Mononuclear cell (primary cell): ENCODE measurements at regions not wholly inside any gene's neighbourhood (a gene's known extent, or its start where the extent isn't known, plus 50 kb on each side); places are given as distances from the start of the nearest gene placed in this dataset.

Experiments
- H3K27me3 ChIP-seq: 2 replicates; pipeline ENCODE4 v1.6.0; 2011; ENCODE audit warnings: low read length, control low read depth; ENCODE audit not compliant: insufficient read depth
- H3K4me1 ChIP-seq: 2 replicates; pipeline ENCODE4 v1.5.1; 2011; ENCODE audit warnings: mild to moderate bottlenecking, low read length, control low read depth; ENCODE audit not compliant: insufficient read depth
- H3K4me3 ChIP-seq: 2 replicates; pipeline ENCODE4 v1.5.1; 2011; ENCODE audit warnings: mild to moderate bottlenecking, low read length, moderate library complexity
- H3K9me3 ChIP-seq: 2 replicates; pipeline ENCODE4 v1.5.1; 2011; ENCODE audit warnings: low read depth, mild to moderate bottlenecking, control low read depth, low read length

DNA sequence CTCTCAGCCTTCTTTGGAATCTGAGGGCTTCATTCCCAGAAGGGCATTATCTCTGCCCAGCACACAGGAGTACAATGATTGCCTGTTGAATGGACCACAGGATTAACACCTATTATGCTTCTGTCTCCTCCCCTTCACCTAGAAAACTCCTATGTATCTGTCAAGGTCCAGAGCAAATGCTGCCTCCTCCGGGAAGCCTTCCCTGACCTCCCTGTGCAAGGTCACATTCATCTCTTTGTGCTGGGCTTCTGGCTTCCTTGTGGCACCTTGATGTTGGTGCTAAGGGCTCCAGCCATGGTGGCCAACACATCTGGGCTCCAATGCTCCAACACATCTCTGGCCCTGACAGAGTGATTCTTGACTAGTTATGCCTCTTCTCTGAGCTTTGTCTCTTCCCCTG lies 49.9 kb upstream of the ATP2B2 start:
- Histone ChIP-seq H3K9me3 (no peaks in the 10 kb centered on the region), H3K27me3 (no peaks in the 10 kb centered on the region), H3K4me1 (peaks cover 14% of the 10 kb centered on the region), H3K4me3 (no peak overlapping the region)

GRCh38 chr3:10556312-10556711 lies 50.9 kb upstream of the ATP2B2 start:
- Histone ChIP-seq H3K9me3 (no peaks in the 10 kb centered on the region), H3K27me3 (no peaks in the 10 kb centered on the region), H3K4me3 (no peak overlapping the region), H3K4me1 (peaks cover 14% of the 10 kb centered on the region)

- no peak overlapping the region for H3K4me3 ChIP-seq
- no peaks in the 10 kb centered on the region for H3K27me3 ChIP-seq
- no peaks in the 10 kb centered on the region for H3K9me3 ChIP-seq
- H3K4me1 ChIP-seq = peaks cover 6% of the 10 kb centered on the region
Measured at GRCh38 chr3:10557250-10557649, 51.9 kb upstream of the ATP2B2 start.

DNA sequence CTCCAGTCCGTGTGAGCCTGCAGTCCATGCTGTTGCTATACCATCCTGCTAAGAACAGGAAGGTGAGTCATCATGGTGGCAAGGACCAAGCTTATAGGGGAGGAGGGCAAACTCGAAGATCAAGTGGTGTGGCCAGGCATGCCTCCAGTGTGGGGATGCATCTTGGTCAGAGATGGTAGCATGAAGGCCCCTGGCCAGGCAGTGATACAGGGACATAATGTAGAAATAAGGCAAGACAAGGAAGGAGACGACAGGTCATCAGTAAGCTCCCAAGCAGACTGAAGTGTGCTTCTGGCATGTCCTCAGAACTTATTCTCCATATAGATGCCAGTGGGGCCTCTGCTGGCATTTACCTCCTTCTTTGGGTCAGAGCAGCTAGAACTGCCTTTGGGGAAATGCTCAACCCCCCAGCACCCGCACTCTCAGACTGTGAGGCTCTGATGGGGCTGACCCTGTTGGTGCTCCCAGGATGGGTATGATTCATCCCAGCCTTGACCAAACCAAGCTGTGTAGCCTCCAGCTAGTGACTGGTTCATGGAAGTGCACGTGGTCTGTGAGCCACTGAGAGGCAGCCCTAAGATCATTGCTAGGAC lies 52.5 kb upstream of the ATP2B2 start:
- Histone ChIP-seq H3K4me3 (no peak overlapping the region), H3K9me3 (no peaks in the 10 kb centered on the region), H3K27me3 (no peaks in the 10 kb centered on the region), H3K4me1 (no peaks in the 10 kb centered on the region)

- Histone ChIP-seq H3K9me3 (no peaks in the 10 kb centered on the region), H3K4me3 (no peak overlapping the region), H3K4me1 (no peaks in the 10 kb centered on the region), H3K27me3 (no peaks in the 10 kb centered on the region)
Measured at GRCh38 chr3:10558736-10559135, 53.4 kb upstream of the ATP2B2 start.

- no peak overlapping the region for H3K4me3 ChIP-seq
- peaks cover 2% of the 10 kb centered on the region for H3K27me3 ChIP-seq
- H3K9me3 ChIP-seq = no peaks in the 10 kb centered on the region
- no peaks in the 10 kb centered on the region for H3K4me1 ChIP-seq
Measured at GRCh38 chr3:10560060-10560861, 54.9 kb upstream of the ATP2B2 start.

DNA sequence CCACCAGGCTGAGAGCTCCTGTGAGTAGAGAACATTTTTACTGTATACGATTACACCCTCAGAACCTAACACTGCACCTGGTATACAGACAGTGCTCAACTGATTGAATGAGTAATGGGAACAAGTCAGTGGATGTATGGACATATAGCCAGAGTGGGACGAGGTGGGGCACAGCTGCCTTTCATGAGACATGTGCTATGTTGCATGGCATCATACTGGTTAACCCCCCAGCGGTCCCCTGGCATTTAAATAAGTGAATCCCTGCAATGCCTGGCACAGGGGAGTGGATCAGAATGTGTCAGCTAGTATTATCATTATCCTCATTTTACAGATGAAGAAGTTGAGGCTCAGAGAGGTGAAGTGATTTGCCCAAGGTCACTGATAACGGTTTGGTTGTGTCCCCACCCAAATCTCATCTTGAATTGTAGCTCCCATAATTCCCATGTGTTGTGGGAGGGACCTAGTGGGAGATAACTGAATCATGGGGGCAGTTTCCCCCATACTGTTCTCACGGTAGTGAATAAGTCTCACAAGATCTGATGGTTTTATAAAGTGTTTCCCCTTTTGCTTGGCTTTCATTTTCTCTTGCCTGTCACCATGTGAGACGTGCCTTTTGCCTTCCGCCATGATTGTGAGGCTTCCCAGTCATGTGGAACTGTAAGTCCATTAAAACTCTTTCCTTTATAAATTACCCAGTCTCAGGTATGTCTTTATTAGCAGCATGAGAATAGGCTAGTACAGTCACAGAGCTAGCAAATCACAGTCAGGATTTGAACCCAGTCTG lies 56.0 kb upstream of the ATP2B2 start:
- no peaks in the 10 kb centered on the region for H3K9me3 ChIP-seq
- peaks cover 2% of the 10 kb centered on the region for H3K27me3 ChIP-seq
- H3K4me1 ChIP-seq = no peaks in the 10 kb centered on the region
- H3K4me3 ChIP-seq = no peak overlapping the region

DNA sequence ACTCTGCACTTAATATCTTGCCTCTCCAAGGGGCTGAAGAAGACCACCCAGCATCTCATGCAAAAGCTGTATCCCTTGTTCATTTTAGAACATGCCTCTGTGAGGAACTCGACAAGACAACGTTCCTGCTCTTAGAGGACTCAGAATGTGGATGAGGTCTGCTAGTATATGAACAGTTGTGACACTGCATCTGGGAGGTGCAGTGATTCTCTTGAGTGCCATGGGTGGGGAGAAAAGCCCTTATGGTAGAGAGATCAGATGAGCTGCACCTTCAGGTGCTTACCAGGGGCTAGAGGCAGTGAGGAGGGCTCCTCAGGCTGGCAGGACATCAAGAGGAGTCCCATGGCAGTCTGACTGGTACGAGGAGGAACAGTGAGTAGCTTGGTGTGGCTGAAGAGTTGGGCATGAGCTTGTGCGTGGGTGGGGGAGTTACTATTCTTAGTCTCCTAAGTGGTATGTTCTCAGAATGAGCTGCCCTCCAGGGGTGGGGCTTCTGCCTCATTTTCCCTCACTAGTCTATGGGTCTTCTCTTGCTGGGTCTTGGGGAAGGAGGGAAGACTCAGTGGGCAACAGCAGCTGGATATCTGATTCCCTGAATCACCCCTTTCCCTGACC lies 56.7 kb upstream of the ATP2B2 start:
- Histone ChIP-seq H3K9me3 (no peaks in the 10 kb centered on the region), H3K27me3 (peaks cover 2% of the 10 kb centered on the region), H3K4me3 (no peak overlapping the region), H3K4me1 (no peaks in the 10 kb centered on the region)

GRCh38 chr3:10563396-10563795 lies 58.0 kb upstream of the ATP2B2 start:
- peaks cover 2% of the 10 kb centered on the region for H3K27me3 ChIP-seq
- no peaks in the 10 kb centered on the region for H3K9me3 ChIP-seq

DNA sequence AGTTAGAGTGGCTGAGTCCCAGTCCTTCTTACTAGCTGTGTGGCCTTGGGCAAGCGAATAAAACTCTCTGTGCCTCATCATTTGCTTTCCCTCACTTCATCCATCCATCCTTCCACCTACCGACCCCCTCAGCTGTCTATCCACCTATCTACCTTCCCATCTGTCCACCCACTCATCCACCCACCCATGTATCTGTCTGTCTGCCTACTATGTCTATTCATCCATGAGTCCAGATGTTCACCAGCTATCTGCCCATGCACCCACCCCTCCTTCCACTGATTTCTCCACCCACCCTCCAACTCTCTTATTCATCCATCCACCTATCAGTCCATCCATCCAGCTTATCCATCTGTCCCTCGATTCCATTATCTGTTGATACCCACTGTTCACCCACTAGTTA lies 60.4 kb upstream of the ATP2B2 start:
- H3K4me1 ChIP-seq = no peaks in the 10 kb centered on the region
- H3K4me3 ChIP-seq = no peak overlapping the region
- no peaks in the 10 kb centered on the region for H3K9me3 ChIP-seq
- H3K27me3 ChIP-seq = peaks cover 2% of the 10 kb centered on the region

More at GRCh38 chr3:10563396-10563795, 58.0 kb upstream of the ATP2B2 start:
- Histone ChIP-seq H3K4me3 (no peak overlapping the region), H3K4me1 (no peaks in the 10 kb centered on the region)

DNA sequence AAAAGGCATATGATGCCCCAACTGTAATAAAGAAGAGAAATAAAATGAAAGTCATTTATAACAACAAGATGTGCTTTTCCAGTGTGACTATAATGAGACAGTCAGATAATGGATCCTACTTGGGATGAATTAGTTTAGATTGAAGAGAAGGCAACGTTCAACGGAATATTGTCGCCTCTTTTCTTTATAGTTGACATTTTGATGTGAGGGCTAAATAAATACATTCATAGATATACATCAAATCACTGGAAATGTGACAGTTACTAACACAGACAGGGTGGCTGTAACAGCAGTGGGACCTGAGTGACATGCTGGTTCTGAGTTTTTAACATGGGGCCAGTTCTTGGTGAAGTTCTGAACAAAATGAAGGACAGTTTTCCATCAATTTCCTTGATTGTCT lies 61.1 kb upstream of the ATP2B2 start:
- H3K9me3 ChIP-seq = no peaks in the 10 kb centered on the region
- peaks cover 2% of the 10 kb centered on the region for H3K27me3 ChIP-seq
- H3K4me3 ChIP-seq = no peak overlapping the region
- no peaks in the 10 kb centered on the region for H3K4me1 ChIP-seq

GRCh38 chr3:10568549-10568948 lies 63.2 kb upstream of the ATP2B2 start:
- Histone ChIP-seq H3K27me3 (peaks cover 2% of the 10 kb centered on the region), H3K4me3 (no peak overlapping the region), H3K4me1 (no peaks in the 10 kb centered on the region), H3K9me3 (no peaks in the 10 kb centered on the region)

DNA sequence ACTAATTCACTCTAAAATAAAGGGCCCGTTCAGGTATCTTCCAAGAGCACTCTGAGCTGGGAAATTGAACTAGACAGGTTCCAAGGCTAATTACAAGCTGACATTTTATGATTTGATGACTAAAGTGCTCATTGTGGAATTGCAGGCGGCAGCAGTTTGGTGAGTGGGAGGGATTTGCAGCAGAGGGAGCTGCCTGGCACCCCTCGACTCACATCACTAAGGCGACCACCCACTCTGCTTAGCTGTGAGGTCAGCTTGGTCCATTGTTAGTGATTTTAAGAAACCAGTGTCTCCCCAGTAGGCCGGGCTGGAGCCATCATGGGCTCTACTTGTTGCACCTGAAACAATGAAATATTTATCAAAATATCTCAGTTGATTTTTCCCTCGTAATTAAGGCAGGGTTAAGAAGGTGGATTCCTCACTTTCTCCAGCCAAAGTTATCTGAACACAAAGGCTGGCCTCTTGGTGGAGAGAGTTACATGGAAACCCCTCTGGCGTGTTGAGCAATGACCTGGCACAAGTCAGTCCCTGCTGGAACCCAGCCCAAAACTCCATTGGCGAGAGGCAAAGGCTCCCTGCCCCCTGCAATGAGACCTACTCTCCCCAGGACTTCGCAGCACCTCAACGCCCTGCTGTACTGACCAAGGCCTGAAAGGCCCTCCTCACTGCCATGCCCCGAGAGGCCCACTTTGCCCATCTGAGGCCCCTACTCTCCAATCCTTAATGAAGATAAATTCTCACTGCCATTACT lies 65.0 kb upstream of the ATP2B2 start:
- H3K4me3 ChIP-seq = no peak overlapping the region
- no peaks in the 10 kb centered on the region for H3K4me1 ChIP-seq
- no peaks in the 10 kb centered on the region for H3K27me3 ChIP-seq
- no peaks in the 10 kb centered on the region for H3K9me3 ChIP-seq

- Histone ChIP-seq H3K4me1 (no peaks in the 10 kb centered on the region), H3K27me3 (no peaks in the 10 kb centered on the region), H3K4me3 (no peak overlapping the region)
Measured at GRCh38 chr3:10574101-10574620, 68.8 kb upstream of the ATP2B2 start.

More at GRCh38 chr3:10574101-10574620, 68.8 kb upstream of the ATP2B2 start:
- H3K9me3 ChIP-seq = no peaks in the 10 kb centered on the region
